HEK293T (cell line): ENCODE measurements at regions not wholly inside any gene's neighbourhood (a gene's known extent, or its start where the extent isn't known, plus 50 kb on each side); places are given as distances from the start of the nearest gene placed in this dataset.

Experiments
- ELF4 ChIP-seq: fragments of 450-650 bp; IDR thresholded peaks from 2 replicates; pipeline ENCODE4 v1.6.1; 2017; ENCODE audit warnings: antibody characterized with exemption
- FOXA1 ChIP-seq: fragments of 450-650 bp; IDR thresholded peaks from 2 replicates; pipeline ENCODE4 v1.6.1; 2016; ENCODE audit warnings: mild to moderate bottlenecking
- FOXK2 ChIP-seq: fragments of 450-650 bp; IDR thresholded peaks from 2 replicates; pipeline ENCODE4 v1.6.1; 2016; ENCODE audit warnings: mild to moderate bottlenecking
- HDGF ChIP-seq: fragments of 450-650 bp; IDR thresholded peaks from 2 replicates; pipeline ENCODE4 v1.6.1; 2017; ENCODE audit warnings: antibody characterized with exemption, borderline replicate concordance
- SP1 ChIP-seq: fragments of 450-650 bp; IDR thresholded peaks from 2 replicates; pipeline ENCODE4 v1.6.1; 2017
- TARDBP ChIP-seq: fragments of 450-650 bp; IDR thresholded peaks from 2 replicates; pipeline ENCODE4 v1.6.1; 2016
- ZNF384 ChIP-seq: fragments of 450-650 bp; IDR thresholded peaks from 2 replicates; pipeline ENCODE4 v1.6.1; 2016

DNA sequence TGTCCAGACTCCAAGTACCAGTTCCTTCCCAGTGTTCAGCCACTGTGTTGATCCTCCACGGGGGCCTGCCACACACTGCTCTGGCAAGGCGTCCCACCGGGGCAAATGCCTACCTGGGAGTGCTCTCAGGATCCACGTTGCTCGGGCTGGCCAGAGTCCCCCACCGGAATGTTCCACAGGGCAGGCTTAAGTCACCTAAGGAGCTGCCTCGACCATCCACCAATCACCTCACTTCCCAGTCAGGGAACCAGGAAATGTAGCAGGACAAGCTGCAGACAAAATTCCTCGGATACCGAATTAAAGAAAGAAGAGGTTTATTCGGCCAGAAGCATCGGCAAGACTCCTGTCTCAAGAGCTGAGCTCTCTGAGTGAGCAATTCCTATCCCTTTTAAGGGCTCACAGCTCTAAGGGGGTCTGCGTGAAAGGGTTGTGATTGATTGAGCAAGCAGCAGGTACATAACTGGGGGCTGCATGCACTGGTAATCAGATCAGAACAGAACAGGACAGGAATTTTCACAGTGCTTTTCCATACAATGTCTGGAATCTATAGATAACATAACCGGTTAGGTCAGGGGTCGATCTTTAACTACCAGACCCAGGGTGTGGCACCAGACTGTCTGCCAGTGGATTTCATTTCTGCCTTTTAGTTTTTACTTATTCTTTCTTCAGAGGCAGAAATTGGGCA lies 56.9 kb upstream of the EDNRB start:
- no peak for TF ChIP-seq SP1
- TF ChIP-seq TARDBP, result no peak
- TF ChIP-seq HDGF, result no peak
- no peak for TF ChIP-seq ZNF384
- TF ChIP-seq FOXK2, result no peak
- TF ChIP-seq ELF4, result no peak
- no peak for TF ChIP-seq FOXA1
